ENCODE measurements at regions not wholly inside any gene's neighbourhood (a gene's known extent, or its start where the extent isn't known, plus 50 kb on each side); places are given as distances from the start of the nearest gene placed in this dataset.

- Histone ChIP-seq H3K36me3 (replicated peaks in 1 of 2; ENCODE audit: control extremely low read depth in 1 of 2, control insufficient read depth in 1 of 2, extremely low read depth in 1 of 2, insufficient read depth in 2 of 2, low read length in 1 of 2) (no peaks in the 10 kb centered on the region), H3K27me3 (replicated peaks in 1 of 4; ENCODE audit: control extremely low read depth in 1 of 4, control insufficient read depth in 3 of 4, insufficient read depth in 4 of 4, low read length in 3 of 4) (no peaks in the 10 kb centered on the region), H2AFZ (ENCODE audit: insufficient read depth, low read depth, low read length, poor library complexity, severe bottlenecking) (no peak overlapping the region), H3K4me1 (ENCODE audit: control insufficient read depth in 2 of 2, insufficient read depth in 2 of 2, low read length in 2 of 2) (no peaks in the 10 kb centered on the region), H3K9ac (ENCODE audit: low read length) (no peak overlapping the region), H3K4me3 (ENCODE audit: control extremely low read depth in 1 of 5, extremely low read depth in 1 of 5, insufficient read depth in 1 of 5, low read depth in 2 of 5, low read length in 4 of 5) (no peak overlapping the region), H3K9me3 (ENCODE audit: control extremely low read depth in 1 of 3, control insufficient read depth in 2 of 3, insufficient read depth in 1 of 3, low read length in 2 of 3) (peaks cover 0 to 14% (median 0%) of the 10 kb centered on the region in 3 donors), H3K79me2 (ENCODE audit: control insufficient read depth, insufficient read depth, low read length) (no peaks in the 10 kb centered on the region), H3K27ac (ENCODE audit: low read length in 2 of 2) (no peak overlapping the region), H4K20me1 (ENCODE audit: control insufficient read depth, insufficient read depth, low read length, poor library complexity, severe bottlenecking) (no peaks in the 10 kb centered on the region), H3K4me2 (replicated peaks; ENCODE audit: low read depth, low read length, poor library complexity, severe bottlenecking) (no peak overlapping the region)
- Mint-ChIP-seq H3K27me3 (no peaks in the 10 kb centered on the region), H3K4me1 (no peaks in the 10 kb centered on the region), H3K27ac (no peak overlapping the region), H3K9me3 (ENCODE audit: insufficient read depth) (no peaks in the 10 kb centered on the region), H3K4me3 (no peak overlapping the region)
- ATAC-seq (ENCODE audit: low read depth) (no peak), DNase-seq (no peak)
- intact Hi-C loops (cut with micrococcal nuclease), result no loop called here
- TF ChIP-seq CTCF (IDR thresholded peaks at IDR 0.05) (no peak), EZH2 (IDR thresholded peaks at IDR 0.05; ENCODE audit: borderline replicate concordance, insufficient read depth, low read depth, low read length, poor library complexity, severe bottlenecking) (no peak)
- 86% methylated on average over 1 of the region's 4 CpGs for WGBS (ENCODE audit: insufficient coverage)
- POLR2A ChIA-PET, result no interaction called here
- CTCF ChIA-PET, result no interaction called here
Measured at GRCh38 chr17:54256401-54256929, 433.7 kb downstream of the KIF2B start.

GRCh38 chr17:54257440-54257839 lies 434.7 kb downstream of the KIF2B start:
- H3K27ac Mint-ChIP-seq, result no peak overlapping the region
- TF ChIP-seq CTCF (IDR thresholded peaks at IDR 0.05) (no peak), EZH2 (IDR thresholded peaks at IDR 0.05; ENCODE audit: borderline replicate concordance, insufficient read depth, low read depth, low read length, poor library complexity, severe bottlenecking) (no peak)
- Histone ChIP-seq H3K4me2 (replicated peaks; ENCODE audit: low read depth, low read length, poor library complexity, severe bottlenecking) (no peak overlapping the region), H3K27me3 (replicated peaks in 1 of 4; ENCODE audit: control extremely low read depth in 1 of 4, control insufficient read depth in 3 of 4, insufficient read depth in 4 of 4, low read length in 3 of 4) (no peaks in the 10 kb centered on the region), H3K4me1 (ENCODE audit: control insufficient read depth in 2 of 2, insufficient read depth in 2 of 2, low read length in 2 of 2) (no peaks in the 10 kb centered on the region), H3K36me3 (replicated peaks in 1 of 2; ENCODE audit: control extremely low read depth in 1 of 2, control insufficient read depth in 1 of 2, extremely low read depth in 1 of 2, insufficient read depth in 2 of 2, low read length in 1 of 2) (no peaks in the 10 kb centered on the region), H3K27ac (ENCODE audit: low read length in 2 of 2) (no peak overlapping the region), H3K4me3 (ENCODE audit: control extremely low read depth in 1 of 5, extremely low read depth in 1 of 5, insufficient read depth in 1 of 5, low read depth in 2 of 5, low read length in 4 of 5) (no peak overlapping the region), H2AFZ (ENCODE audit: insufficient read depth, low read depth, low read length, poor library complexity, severe bottlenecking) (no peak overlapping the region), H3K9ac (ENCODE audit: low read length) (no peak overlapping the region), H3K9me3 (ENCODE audit: control extremely low read depth in 1 of 3, control insufficient read depth in 2 of 3, insufficient read depth in 1 of 3, low read length in 2 of 3) (peaks cover 0 to 14% (median 0%) of the 10 kb centered on the region in 3 donors), H3K79me2 (ENCODE audit: control insufficient read depth, insufficient read depth, low read length) (no peaks in the 10 kb centered on the region), H4K20me1 (ENCODE audit: control insufficient read depth, insufficient read depth, low read length, poor library complexity, severe bottlenecking) (no peaks in the 10 kb centered on the region)
- no peak overlapping the region for H3K4me3 Mint-ChIP-seq
- CTCF ChIA-PET, result no interaction called here
- ATAC-seq (ENCODE audit: low read depth), result no peak
- WGBS (ENCODE audit: insufficient coverage), result 0% methylated on average over 1 of the region's 2 CpGs
- no peaks in the 10 kb centered on the region for H3K27me3 Mint-ChIP-seq
- DNase-seq, result no peak
- H3K4me1 Mint-ChIP-seq, result no peaks in the 10 kb centered on the region
- intact Hi-C loops (cut with micrococcal nuclease), result no loop called here
- peaks cover 2% of the 10 kb centered on the region for H3K9me3 Mint-ChIP-seq (ENCODE audit: insufficient read depth)
- POLR2A ChIA-PET, result no interaction called here
